Adrenal gland (tissue), 9 donors: ENCODE measurements at regions not wholly inside any gene's neighbourhood (a gene's known extent, or its start where the extent isn't known, plus 50 kb on each side); places are given as distances from the start of the nearest gene placed in this dataset.

Experiments
- DNase-seq, 7 donors: peaks; one replicate each; pipeline ENCODE4 v3.0.0-alpha.2; 2019 to 2020
- H3K27ac ChIP-seq, 5 donors: fragments of 200-600 bp; sonication (generic) in 4 of 5; 1 replicate in 3 of 5; 2 replicates in 2 of 5; pipeline versions ENCODE4 v1.5.1 to v1.8.0; 2016 to 2020; ENCODE audit warnings: mild to moderate bottlenecking in 1 of 5
- H3K27me3 ChIP-seq: fragments of 200-600 bp; 2 replicates; pipeline ENCODE4 v1.8.0; 2021
- H3K36me3 ChIP-seq, 2 donors: fragments of 200-600 bp; replicated peaks in 1 of 2; 1 replicate in 1 of 2; 2 replicates in 1 of 2; pipeline versions ENCODE4 v1.5.1 to v1.8.0; 2018 to 2022
- H3K4me1 ChIP-seq, 2 donors: fragments of 200-600 bp; replicated peaks in 1 of 2; 1 replicate in 1 of 2; 2 replicates in 1 of 2; pipeline versions ENCODE4 v1.5.1 to v1.8.0; 2018 to 2021
- H3K4me3 ChIP-seq, 4 donors: fragments of 200-600 bp; sonication (generic) in 3 of 4; one replicate each; pipeline ENCODE4 v1.5.1; 2016 to 2018
- H3K9me3 ChIP-seq, 3 donors: fragments of 200-600 bp; sonication (generic) in 1 of 3; replicated peaks in 1 of 3; 1 replicate in 2 of 3; 2 replicates in 1 of 3; pipeline versions ENCODE4 v1.5.1 to v1.8.0; 2016 to 2021
- POLR2A ChIP-seq, 2 donors: fragments of 450-650 bp; IDR thresholded peaks; one replicate each; pipeline ENCODE4 v1.6.1; 2017; ENCODE audit warnings: antibody characterized with exemption in 2 of 2, mild to moderate bottlenecking in 2 of 2, moderate library complexity in 1 of 2
- WGBS, 4 donors: extraction: QIAGEN DNeasy Blood & Tissue Kit in 2 of 4; methylation state at CpG; one replicate each; pipeline versions ENCODE4 v1.1.5 to v1.1.7; 2013 to 2017; 5-methylcytosine and 5-hydroxymethylcytosine counted together
- intact Hi-C, 2 donors: fragments of 100-400 bp; cut with DNase I; formaldehyde crosslinking; loops; one replicate each; pipeline versions ENCODE4 v1.14.1 to v1.15.0; 2022 to 2023
- TF ChIP-seq, protein P1 (sequence below), 6 experiments: fragments of 450-650 bp in 4 of 6; fragments of 200-600 bp in 2 of 6; sonication (generic) in 1 of 6; IDR thresholded peaks; 1 replicate in 5 of 6; 2 replicates in 1 of 6; pipeline versions ENCODE4 v1.5.1 to v1.8.0; 2016 to 2021; ENCODE audit warnings: antibody characterized with exemption in 6 of 6, mild to moderate bottlenecking in 2 of 6, moderate library complexity in 1 of 6
- donor health status: healthy with polysubstance abuse.
- donor health status: Bipolar disorder and iron deficiency.
- donor health status: DM: yes; HTN: yes; CAD: no.
- donor health status: DM: no; HTN: no; CAD: no.
- donor health status: DM: no; HTN: no; CAD: no.

GRCh38 chr5:39629946-39630345, 205.2 kb upstream of the DAB2 start:
- H3K9me3 ChIP-seq, result no peaks in the 10 kb centered on the region
- 61 to 69% (median 66%) methylated on average over 5 of the region's 5 CpGs for WGBS, 4 donors
- no peaks in the 10 kb centered on the region for H3K36me3 ChIP-seq
- intact Hi-C loops, result no loop called here
- no peaks in the 10 kb centered on the region for H3K4me1 ChIP-seq
- TF ChIP-seq POLR2A (IDR thresholded peaks at IDR 0.05), result no peak
- TF ChIP-seq, protein P1, sequence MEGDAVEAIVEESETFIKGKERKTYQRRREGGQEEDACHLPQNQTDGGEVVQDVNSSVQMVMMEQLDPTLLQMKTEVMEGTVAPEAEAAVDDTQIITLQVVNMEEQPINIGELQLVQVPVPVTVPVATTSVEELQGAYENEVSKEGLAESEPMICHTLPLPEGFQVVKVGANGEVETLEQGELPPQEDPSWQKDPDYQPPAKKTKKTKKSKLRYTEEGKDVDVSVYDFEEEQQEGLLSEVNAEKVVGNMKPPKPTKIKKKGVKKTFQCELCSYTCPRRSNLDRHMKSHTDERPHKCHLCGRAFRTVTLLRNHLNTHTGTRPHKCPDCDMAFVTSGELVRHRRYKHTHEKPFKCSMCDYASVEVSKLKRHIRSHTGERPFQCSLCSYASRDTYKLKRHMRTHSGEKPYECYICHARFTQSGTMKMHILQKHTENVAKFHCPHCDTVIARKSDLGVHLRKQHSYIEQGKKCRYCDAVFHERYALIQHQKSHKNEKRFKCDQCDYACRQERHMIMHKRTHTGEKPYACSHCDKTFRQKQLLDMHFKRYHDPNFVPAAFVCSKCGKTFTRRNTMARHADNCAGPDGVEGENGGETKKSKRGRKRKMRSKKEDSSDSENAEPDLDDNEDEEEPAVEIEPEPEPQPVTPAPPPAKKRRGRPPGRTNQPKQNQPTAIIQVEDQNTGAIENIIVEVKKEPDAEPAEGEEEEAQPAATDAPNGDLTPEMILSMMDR (IDR thresholded peaks at IDR 0.05), result no peak
- H3K27ac ChIP-seq, result no peak overlapping the region
- no peaks in the 10 kb centered on the region for H3K27me3 ChIP-seq
- no peak for DNase-seq
- no peak overlapping the region for H3K4me3 ChIP-seq

DNA sequence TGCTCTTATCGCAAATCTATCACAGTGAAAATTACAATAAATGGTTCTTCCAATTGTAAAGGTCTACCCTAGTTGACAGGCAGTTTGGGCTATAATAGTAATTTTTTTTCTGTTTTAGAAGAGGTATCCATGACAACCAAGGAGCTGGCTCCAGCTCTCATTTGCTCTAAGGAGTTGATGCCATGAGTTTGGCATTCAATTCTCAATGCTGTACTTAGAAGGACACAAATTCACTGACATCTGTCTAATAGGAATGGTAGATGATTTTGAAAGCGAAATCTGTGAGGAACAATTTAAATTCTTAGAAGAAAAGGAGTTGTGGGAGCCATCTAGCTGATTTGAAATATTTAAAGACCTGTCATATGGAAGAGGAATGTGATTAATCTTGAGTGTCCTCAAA, 203.6 kb upstream of the DAB2 start:
- Histone ChIP-seq H3K4me3 (no peak overlapping the region), H3K36me3 (no peaks in the 10 kb centered on the region), H3K4me1 (no peaks in the 10 kb centered on the region), H3K9me3 (no peaks in the 10 kb centered on the region), H3K27me3 (no peaks in the 10 kb centered on the region), H3K27ac (no peak overlapping the region)
- intact Hi-C loops, result no loop called here
- no peak for TF ChIP-seq POLR2A (IDR thresholded peaks at IDR 0.05)
- TF ChIP-seq, protein P1 (IDR thresholded peaks at IDR 0.05), result no peak
- DNase-seq, result no peak
- WGBS, 4 donors, result 73 to 92% (median 77%) methylated on average over 2 of the region's 2 CpGs

- no peaks in the 10 kb centered on the region for H3K36me3 ChIP-seq
- H3K27me3 ChIP-seq, result no peaks in the 10 kb centered on the region
- intact Hi-C loops, result no loop called here
- no peak overlapping the region for H3K4me3 ChIP-seq
- DNase-seq, result no peak
- WGBS, 4 donors, result 51 to 61% (median 53%) methylated on average over 2 of the region's 2 CpGs
- TF ChIP-seq, protein P1 (IDR thresholded peaks at IDR 0.05), result no peak
- TF ChIP-seq POLR2A (IDR thresholded peaks at IDR 0.05), result no peak
- H3K27ac ChIP-seq, result no peak overlapping the region
- H3K9me3 ChIP-seq, result no peaks in the 10 kb centered on the region
- no peaks in the 10 kb centered on the region for H3K4me1 ChIP-seq
Measured at GRCh38 chr5:39624890-39625289, 200.1 kb upstream of the DAB2 start.

- Histone ChIP-seq H3K27me3 (no peaks in the 10 kb centered on the region), H3K9me3 (no peaks in the 10 kb centered on the region), H3K27ac (no peak overlapping the region), H3K4me3 (no peak overlapping the region), H3K36me3 (no peaks in the 10 kb centered on the region), H3K4me1 (no peaks in the 10 kb centered on the region)
- DNase-seq, result no peak
- intact Hi-C loops, result no loop called here
- no peak for TF ChIP-seq POLR2A (IDR thresholded peaks at IDR 0.05)
- TF ChIP-seq, protein P1 (IDR thresholded peaks at IDR 0.05), result no peak
- WGBS, 4 donors, result 45 to 70% (median 56%) methylated on average over 1 of the region's 1 CpG
Measured at GRCh38 chr5:39624268-39624886, 199.6 kb upstream of the DAB2 start.
